C4-2B (cell line): ENCODE measurements at regions not wholly inside any gene's neighbourhood (a gene's known extent, or its start where the extent isn't known, plus 50 kb on each side); places are given as distances from the start of the nearest gene placed in this dataset.

Experiments used
- CTCF ChIP-seq: fragments of 450-650 bp; conservative IDR thresholded peaks from 2 replicates; pipeline ENCODE4 v1.5.1; 2017; ENCODE audit warnings: mild to moderate bottlenecking
- ZFX ChIP-seq: fragments of 450-650 bp; IDR thresholded peaks from 2 replicates; pipeline ENCODE4 v1.6.1; 2017

DNA sequence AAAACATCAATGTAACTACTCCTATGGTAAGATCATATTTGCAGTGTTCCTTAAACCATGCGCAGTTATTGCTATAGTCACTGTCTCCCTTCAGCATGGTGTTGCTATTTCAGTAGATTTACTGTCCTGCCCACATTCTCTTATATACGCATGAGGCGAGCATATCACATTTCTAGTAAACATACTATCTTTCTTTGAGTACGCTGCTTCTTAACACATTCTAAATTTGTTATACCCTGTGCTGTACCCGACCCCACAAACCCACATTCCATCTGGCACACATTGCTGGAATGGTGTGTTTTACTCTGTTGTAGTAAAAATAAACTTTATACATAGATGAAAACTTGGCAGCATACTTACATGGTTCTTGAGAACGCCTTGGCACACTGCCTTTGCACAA, 163.3 kb downstream of the QPCT start:
- TF ChIP-seq CTCF (no peak), ZFX (no peak)
